Parathyroid adenoma (tissue), 2 donors: ENCODE measurements at regions not wholly inside any gene's neighbourhood (a gene's known extent, or its start where the extent isn't known, plus 50 kb on each side); places are given as distances from the start of the nearest gene placed in this dataset.

Experiments
- H2AFZ ChIP-seq: fragments of 300-600 bp; sonication (generic); one replicate; pipeline ENCODE4 v1.7.0; 2017; ENCODE audit warnings: antibody characterized with exemption, mild to moderate bottlenecking
- H3K27ac ChIP-seq: fragments of 300-600 bp; sonication (generic); one replicate; pipeline ENCODE4 v1.7.0; 2017
- H3K27me3 ChIP-seq: fragments of 300-600 bp; sonication (generic); one replicate; pipeline ENCODE4 v1.7.0; 2017; ENCODE audit warnings: low read length; ENCODE audit not compliant: control insufficient read depth, insufficient read depth
- H3K36me3 ChIP-seq: fragments of 300-600 bp; sonication (generic); one replicate; pipeline ENCODE4 v1.7.0; 2017; ENCODE audit warnings: low read length; ENCODE audit not compliant: control insufficient read depth, insufficient read depth
- H3K4me1 ChIP-seq: fragments of 300-600 bp; sonication (generic); one replicate; pipeline ENCODE4 v1.7.0; 2017; ENCODE audit warnings: control low read depth
- H3K4me2 ChIP-seq: fragments of 300-600 bp; sonication (generic); one replicate; pipeline ENCODE4 v1.7.0; 2017; ENCODE audit warnings: low read length
- H3K4me3 ChIP-seq: fragments of 300-600 bp; sonication (generic); one replicate; pipeline ENCODE4 v1.7.0; 2017; ENCODE audit warnings: low read depth, low read length
- H3K79me2 ChIP-seq: fragments of 300-600 bp; sonication (generic); one replicate; pipeline ENCODE4 v1.7.0; 2017; ENCODE audit warnings: control low read depth
- H3K9ac ChIP-seq: fragments of 300-600 bp; sonication (generic); one replicate; pipeline ENCODE4 v1.7.0; 2017; ENCODE audit warnings: mild to moderate bottlenecking
- H3K9me3 ChIP-seq: fragments of 300-600 bp; sonication (generic); one replicate; pipeline ENCODE4 v1.7.0; 2017; ENCODE audit warnings: low read length; ENCODE audit not compliant: control insufficient read depth
- CTCF ChIP-seq: fragments of 300-600 bp; sonication (generic); IDR thresholded peaks from one replicate; pipeline ENCODE4 v1.7.0; 2017; ENCODE audit warnings: antibody characterized with exemption, mild to moderate bottlenecking
- donor health status: primary hyperparathyroidism.

- Histone ChIP-seq H2AFZ (no peak overlapping the region), H3K79me2 (no peaks in the 10 kb centered on the region), H3K4me1 (no peaks in the 10 kb centered on the region), H3K4me2 (no peak overlapping the region), H3K9ac (no peak overlapping the region), H3K27me3 (no peaks in the 10 kb centered on the region), H3K9me3 (no peaks in the 10 kb centered on the region), H3K27ac (no peak overlapping the region), H3K36me3 (no peaks in the 10 kb centered on the region), H3K4me3 (no peak overlapping the region)
- no peak for TF ChIP-seq CTCF
Measured at GRCh38 chrX:18002791-18003190, 141.7 kb upstream of the RAI2 start.

GRCh38 chrX:17994429-17994828 lies 133.3 kb upstream of the RAI2 start:
- Histone ChIP-seq H3K4me3 (no peak overlapping the region), H3K9me3 (no peaks in the 10 kb centered on the region), H3K9ac (no peak overlapping the region), H3K27ac (no peak overlapping the region), H3K4me1 (no peaks in the 10 kb centered on the region), H3K79me2 (no peaks in the 10 kb centered on the region), H3K27me3 (no peaks in the 10 kb centered on the region), H3K36me3 (no peaks in the 10 kb centered on the region), H2AFZ (no peak overlapping the region), H3K4me2 (no peak overlapping the region)
- TF ChIP-seq CTCF, result no peak

GRCh38 chrX:17993062-17993461 lies 132.0 kb upstream of the RAI2 start:
- Histone ChIP-seq H2AFZ (no peak overlapping the region), H3K4me2 (no peak overlapping the region), H3K36me3 (no peaks in the 10 kb centered on the region), H3K4me3 (no peak overlapping the region), H3K79me2 (no peaks in the 10 kb centered on the region), H3K27me3 (no peaks in the 10 kb centered on the region), H3K9ac (no peak overlapping the region), H3K4me1 (no peaks in the 10 kb centered on the region), H3K27ac (no peak overlapping the region), H3K9me3 (no peaks in the 10 kb centered on the region)
- TF ChIP-seq CTCF, result no peak

- no peak overlapping the region for H3K4me2 ChIP-seq
- no peak for TF ChIP-seq CTCF
- H3K4me3 ChIP-seq, result no peak overlapping the region
- H3K27me3 ChIP-seq, result no peaks in the 10 kb centered on the region
- no peak overlapping the region for H2AFZ ChIP-seq
- H3K4me1 ChIP-seq, result no peaks in the 10 kb centered on the region
- no peak overlapping the region for H3K27ac ChIP-seq
- H3K9ac ChIP-seq, result no peak overlapping the region
- no peaks in the 10 kb centered on the region for H3K9me3 ChIP-seq
- H3K36me3 ChIP-seq, result no peaks in the 10 kb centered on the region
- H3K79me2 ChIP-seq, result no peaks in the 10 kb centered on the region
Measured at GRCh38 chrX:17990532-17990931, 129.4 kb upstream of the RAI2 start.

- no peaks in the 10 kb centered on the region for H3K4me1 ChIP-seq
- no peaks in the 10 kb centered on the region for H3K79me2 ChIP-seq
- no peaks in the 10 kb centered on the region for H3K36me3 ChIP-seq
- no peak overlapping the region for H3K4me3 ChIP-seq
- no peak overlapping the region for H3K9ac ChIP-seq
- H3K4me2 ChIP-seq, result no peak overlapping the region
- no peak overlapping the region for H2AFZ ChIP-seq
- no peak for TF ChIP-seq CTCF
- no peaks in the 10 kb centered on the region for H3K9me3 ChIP-seq
- no peak overlapping the region for H3K27ac ChIP-seq
- H3K27me3 ChIP-seq, result no peaks in the 10 kb centered on the region
Measured at GRCh38 chrX:17987783-17988182, 126.7 kb upstream of the RAI2 start.
